ENCODE measurements at regions not wholly inside any gene's neighbourhood (a gene's known extent, or its start where the extent isn't known, plus 50 kb on each side); places are given as distances from the start of the nearest gene placed in this dataset.

- TF ChIP-seq CTCF (IDR thresholded peaks at IDR 0.05; ENCODE audit: insufficient read depth, low read depth, low read length) (no peak), EZH2 (IDR thresholded peaks at IDR 0.05; ENCODE audit: insufficient read depth, low read length) (no peak)
Observed at GRCh38 chr4:159860945-159861344, 758.1 kb downstream of the RAPGEF2 start.
